ENCODE measurements at regions not wholly inside any gene's neighbourhood (a gene's known extent, or its start where the extent isn't known, plus 50 kb on each side); places are given as distances from the start of the nearest gene placed in this dataset.

GRCh38 chr1:59103457-59103856 is 193.4 kb upstream of the FGGY start:
- peaks cover 33% of the 10 kb centered on the region for H3K4me1 ChIP-seq
- no peak overlapping the region for H3K4me3 ChIP-seq
- no peaks in the 10 kb centered on the region for H3K27me3 ChIP-seq
- DNase-seq (ENCODE audit: extremely low spot score in 2 of 2): no peak
- no peak overlapping the region for H3K27ac ChIP-seq
- no peaks in the 10 kb centered on the region for H3K36me3 ChIP-seq
- TF ChIP-seq POLR2AphosphoS5 (IDR thresholded peaks at IDR 0.05; ENCODE audit: insufficient read depth in 1 of 2, low read depth in 1 of 2): no peak
- no peak for TF ChIP-seq CTCF (IDR thresholded peaks at IDR 0.05)
- TF ChIP-seq POLR2A (IDR thresholded peaks at IDR 0.05): no peak
- intact Hi-C loops (cut with DNase I): no loop called here
- H3K9me3 ChIP-seq: no peaks in the 10 kb centered on the region

GRCh38 chr1:59104191-59104760 is 192.6 kb upstream of the FGGY start:
- H3K9me3 ChIP-seq: no peaks in the 10 kb centered on the region
- H3K36me3 ChIP-seq: no peaks in the 10 kb centered on the region
- no peaks in the 10 kb centered on the region for H3K27me3 ChIP-seq
- no peak for DNase-seq (ENCODE audit: extremely low spot score in 2 of 2)
- H3K4me3 ChIP-seq: no peak overlapping the region
- TF ChIP-seq POLR2A (IDR thresholded peaks at IDR 0.05): no peak
- no peak for TF ChIP-seq POLR2AphosphoS5 (IDR thresholded peaks at IDR 0.05; ENCODE audit: insufficient read depth in 1 of 2, low read depth in 1 of 2)
- TF ChIP-seq CTCF (IDR thresholded peaks at IDR 0.05): no peak
- H3K27ac ChIP-seq: no peak overlapping the region
- intact Hi-C loops (cut with DNase I): no loop called here
- peaks cover 33% of the 10 kb centered on the region for H3K4me1 ChIP-seq

GRCh38 chr1:59105548-59106507 is 191.1 kb upstream of the FGGY start:
- no peak for TF ChIP-seq POLR2A (IDR thresholded peaks at IDR 0.05)
- H3K27ac ChIP-seq: peak overlapping the region; percentile 83
- H3K9me3 ChIP-seq: no peaks in the 10 kb centered on the region
- no peaks in the 10 kb centered on the region for H3K27me3 ChIP-seq
- H3K4me3 ChIP-seq: peak overlapping the region in 1 of 2 donors; percentile 19
- intact Hi-C loops (cut with DNase I): no loop called here
- peaks cover 33% of the 10 kb centered on the region for H3K4me1 ChIP-seq
- H3K36me3 ChIP-seq: no peaks in the 10 kb centered on the region
- DNase-seq (ENCODE audit: extremely low spot score in 2 of 2): no peak

- H3K27ac ChIP-seq: no peak overlapping the region
- no peak for DNase-seq (ENCODE audit: extremely low spot score in 2 of 2)
- H3K4me1 ChIP-seq: peaks cover 33% of the 10 kb centered on the region
- H3K27me3 ChIP-seq: no peaks in the 10 kb centered on the region
- TF ChIP-seq CTCF (IDR thresholded peaks at IDR 0.05) (no peak), POLR2AphosphoS5 (IDR thresholded peaks at IDR 0.05; ENCODE audit: insufficient read depth in 1 of 2, low read depth in 1 of 2) (peak; percentile 47 to 63), POLR2A (IDR thresholded peaks at IDR 0.05) (no peak)
- intact Hi-C loops (cut with DNase I): no loop called here
- H3K36me3 ChIP-seq: no peaks in the 10 kb centered on the region
- no peaks in the 10 kb centered on the region for H3K9me3 ChIP-seq
- no peak overlapping the region for H3K4me3 ChIP-seq
Observed at GRCh38 chr1:59107516-59107915, 189.4 kb upstream of the FGGY start.

- TF ChIP-seq POLR2A (IDR thresholded peaks at IDR 0.05) (no peak), CTCF (IDR thresholded peaks at IDR 0.05) (no peak), POLR2AphosphoS5 (IDR thresholded peaks at IDR 0.05; ENCODE audit: insufficient read depth in 1 of 2, low read depth in 1 of 2) (no peak)
- DNase-seq (ENCODE audit: extremely low spot score in 2 of 2): no peak
- intact Hi-C loops (cut with DNase I): no loop called here
- Histone ChIP-seq H3K4me3 (no peak overlapping the region), H3K27ac (no peak overlapping the region), H3K4me1 (peaks cover 33% of the 10 kb centered on the region), H3K27me3 (no peaks in the 10 kb centered on the region), H3K9me3 (no peaks in the 10 kb centered on the region), H3K36me3 (no peaks in the 10 kb centered on the region)
Observed at GRCh38 chr1:59107916-59108315, 189.0 kb upstream of the FGGY start.
